ENCODE measurements at regions not wholly inside any gene's neighbourhood (a gene's known extent, or its start where the extent isn't known, plus 50 kb on each side); places are given as distances from the start of the nearest gene placed in this dataset.

DNA sequence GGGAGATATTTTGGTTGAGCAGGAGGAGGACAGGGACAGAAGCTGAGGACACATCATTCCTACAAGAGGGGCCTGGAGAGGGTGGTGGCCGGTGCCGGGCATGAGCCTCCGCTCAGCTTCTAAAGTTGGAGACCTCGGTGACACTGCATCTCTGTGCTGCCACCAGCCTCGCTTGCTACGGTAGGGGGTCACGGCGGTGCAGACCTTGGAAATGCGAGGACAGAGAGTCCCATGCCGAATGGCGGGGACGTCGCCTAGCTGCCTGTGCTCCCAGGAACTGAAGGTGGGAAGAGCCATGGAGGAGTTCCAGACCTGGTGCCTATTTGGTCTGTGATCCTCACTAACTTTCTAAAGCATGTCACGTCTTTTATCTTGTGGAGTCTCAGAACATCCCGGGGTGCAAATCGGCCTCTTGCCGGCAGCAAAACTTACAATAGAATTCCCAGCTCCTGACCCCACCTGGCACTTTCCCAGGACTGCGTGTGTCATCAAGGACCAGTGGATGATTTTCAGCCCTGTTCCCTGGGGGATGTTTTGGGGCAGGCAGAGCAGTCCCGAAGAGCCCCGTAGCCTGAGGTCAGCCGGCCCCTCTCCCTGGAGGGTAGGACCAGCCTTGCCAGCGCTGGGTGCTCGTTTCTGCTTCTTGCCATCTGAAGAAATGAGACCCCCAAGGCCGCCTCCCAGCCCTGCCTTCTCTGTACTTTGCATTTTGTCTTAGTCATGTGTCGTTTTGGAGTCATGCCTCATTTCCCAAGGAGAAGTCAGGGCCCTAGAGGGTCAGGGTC lies 205.8 kb upstream of the SHH start:
- Histone ChIP-seq H2AK5ac (ENCODE audit: low read depth, low read length) (no peak overlapping the region), H2BK20ac (ENCODE audit: low read depth, low read length) (no peak overlapping the region), H4K91ac (ENCODE audit: insufficient read depth, low read depth, low read length) (no peak overlapping the region), H3K27me3 (ENCODE audit: control insufficient read depth, insufficient read depth, low read length) (no peaks in the 10 kb centered on the region), H3K27ac (ENCODE audit: insufficient read depth, low read length) (no peak overlapping the region), H2BK15ac (ENCODE audit: low read depth, low read length) (no peak overlapping the region), H3K18ac (ENCODE audit: low read depth, low read length) (no peak overlapping the region), H3K9ac (ENCODE audit: low read depth, low read length) (no peak overlapping the region), H3K79me1 (ENCODE audit: low read depth in 1 of 2, low read length in 2 of 2) (no peaks in the 10 kb centered on the region), H3K9me3 (ENCODE audit: control insufficient read depth, insufficient read depth, low read length) (peaks cover 29% of the 10 kb centered on the region), H4K8ac (ENCODE audit: low read depth in 2 of 2, low read length in 2 of 2) (no peak overlapping the region), H2AFZ (replicated peaks; ENCODE audit: low read length, poor library complexity) (no peak overlapping the region), H4K20me1 (ENCODE audit: insufficient read depth, low read length) (no peaks in the 10 kb centered on the region), H3K14ac (replicated peaks; ENCODE audit: low read depth, low read length) (no peak overlapping the region), H3K4ac (ENCODE audit: low read depth, low read length) (no peak overlapping the region), H2BK5ac (ENCODE audit: low read depth, low read length, poor library complexity, severe bottlenecking) (no peak overlapping the region), H3K4me3 (ENCODE audit: insufficient read depth, low read depth, low read length) (no peak overlapping the region), H3K9me1 (ENCODE audit: insufficient read depth, low read length) (no peaks in the 10 kb centered on the region), H3K56ac (ENCODE audit: extremely low read depth, insufficient read depth, low read length) (no peak overlapping the region), H3K36me3 (ENCODE audit: control insufficient read depth, insufficient read depth, low read length) (no peaks in the 10 kb centered on the region), H2BK120ac (ENCODE audit: low read depth, low read length) (no peak overlapping the region), H3K4me2 (ENCODE audit: low read depth, low read length) (no peak overlapping the region), H3K4me1 (ENCODE audit: control insufficient read depth, insufficient read depth, low read length) (no peaks in the 10 kb centered on the region), H4K5ac (ENCODE audit: low read depth, low read length) (no peak overlapping the region), H2AK9ac (replicated peaks; ENCODE audit: low read depth, low read length, poor library complexity) (peak overlapping the region; percentile 28), H3K23ac (ENCODE audit: low read depth, low read length) (no peak overlapping the region)
- in situ Hi-C loops (cut with MboI; ENCODE audit: low sequenced_read_pairs) = no loop called here
- DNase-seq (no peak), ATAC-seq (ENCODE audit: low read depth) (no peak)
- WGBS, 2 experiments (ENCODE audit: extremely low coverage in 2 of 2, insufficient read length in 1 of 2) = 77% methylated on average over 6 of the region's 25 CpGs; no CpG with 5 or more reads in 1 of the 2 experiments
- TF ChIP-seq MAZ (IDR thresholded peaks at IDR 0.05; ENCODE audit: borderline replicate concordance, low read depth, low read length) (no peak), MXI1 (IDR thresholded peaks at IDR 0.05; ENCODE audit: borderline replicate concordance, low read depth, low read length) (no peak), MAFK (IDR thresholded peaks at IDR 0.05; ENCODE audit: low read depth, low read length) (no peak), NFE2L2 (IDR thresholded peaks at IDR 0.05; ENCODE audit: low read depth, low read length) (no peak), POLR2A (IDR thresholded peaks at IDR 0.05; ENCODE audit: low read depth, low read length) (no peak), SMC3 (IDR thresholded peaks at IDR 0.05; ENCODE audit: low read depth, low read length) (no peak), RCOR1 (IDR thresholded peaks at IDR 0.05; ENCODE audit: insufficient replicate concordance, low read length) (no peak), BHLHE40 (IDR thresholded peaks at IDR 0.05; ENCODE audit: low read depth, low read length) (no peak), RFX5 (IDR thresholded peaks at IDR 0.05; ENCODE audit: low read depth, low read length) (no peak), CEBPB (IDR thresholded peaks at IDR 0.05; ENCODE audit: low read depth, low read length) (no peak), FOS (IDR thresholded peaks at IDR 0.05; ENCODE audit: low read depth, low read length) (no peak), RAD21 (IDR thresholded peaks at IDR 0.05; ENCODE audit: low read length) (no peak), CHD1 (IDR thresholded peaks at IDR 0.05; ENCODE audit: low read depth, low read length) (no peak)
- TF ChIP-seq, protein P1, sequence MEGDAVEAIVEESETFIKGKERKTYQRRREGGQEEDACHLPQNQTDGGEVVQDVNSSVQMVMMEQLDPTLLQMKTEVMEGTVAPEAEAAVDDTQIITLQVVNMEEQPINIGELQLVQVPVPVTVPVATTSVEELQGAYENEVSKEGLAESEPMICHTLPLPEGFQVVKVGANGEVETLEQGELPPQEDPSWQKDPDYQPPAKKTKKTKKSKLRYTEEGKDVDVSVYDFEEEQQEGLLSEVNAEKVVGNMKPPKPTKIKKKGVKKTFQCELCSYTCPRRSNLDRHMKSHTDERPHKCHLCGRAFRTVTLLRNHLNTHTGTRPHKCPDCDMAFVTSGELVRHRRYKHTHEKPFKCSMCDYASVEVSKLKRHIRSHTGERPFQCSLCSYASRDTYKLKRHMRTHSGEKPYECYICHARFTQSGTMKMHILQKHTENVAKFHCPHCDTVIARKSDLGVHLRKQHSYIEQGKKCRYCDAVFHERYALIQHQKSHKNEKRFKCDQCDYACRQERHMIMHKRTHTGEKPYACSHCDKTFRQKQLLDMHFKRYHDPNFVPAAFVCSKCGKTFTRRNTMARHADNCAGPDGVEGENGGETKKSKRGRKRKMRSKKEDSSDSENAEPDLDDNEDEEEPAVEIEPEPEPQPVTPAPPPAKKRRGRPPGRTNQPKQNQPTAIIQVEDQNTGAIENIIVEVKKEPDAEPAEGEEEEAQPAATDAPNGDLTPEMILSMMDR (conservative IDR thresholded peaks at IDR 0.05; ENCODE audit: low read depth, low read length) = no peak
- TF ChIP-seq, protein P2, sequence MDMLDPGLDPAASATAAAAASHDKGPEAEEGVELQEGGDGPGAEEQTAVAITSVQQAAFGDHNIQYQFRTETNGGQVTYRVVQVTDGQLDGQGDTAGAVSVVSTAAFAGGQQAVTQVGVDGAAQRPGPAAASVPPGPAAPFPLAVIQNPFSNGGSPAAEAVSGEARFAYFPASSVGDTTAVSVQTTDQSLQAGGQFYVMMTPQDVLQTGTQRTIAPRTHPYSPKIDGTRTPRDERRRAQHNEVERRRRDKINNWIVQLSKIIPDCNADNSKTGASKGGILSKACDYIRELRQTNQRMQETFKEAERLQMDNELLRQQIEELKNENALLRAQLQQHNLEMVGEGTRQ (IDR thresholded peaks at IDR 0.05; ENCODE audit: low read depth, low read length) = no peak
- TF ChIP-seq, protein P3, sequence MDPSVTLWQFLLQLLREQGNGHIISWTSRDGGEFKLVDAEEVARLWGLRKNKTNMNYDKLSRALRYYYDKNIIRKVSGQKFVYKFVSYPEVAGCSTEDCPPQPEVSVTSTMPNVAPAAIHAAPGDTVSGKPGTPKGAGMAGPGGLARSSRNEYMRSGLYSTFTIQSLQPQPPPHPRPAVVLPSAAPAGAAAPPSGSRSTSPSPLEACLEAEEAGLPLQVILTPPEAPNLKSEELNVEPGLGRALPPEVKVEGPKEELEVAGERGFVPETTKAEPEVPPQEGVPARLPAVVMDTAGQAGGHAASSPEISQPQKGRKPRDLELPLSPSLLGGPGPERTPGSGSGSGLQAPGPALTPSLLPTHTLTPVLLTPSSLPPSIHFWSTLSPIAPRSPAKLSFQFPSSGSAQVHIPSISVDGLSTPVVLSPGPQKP (IDR thresholded peaks at IDR 0.05; ENCODE audit: borderline replicate concordance, low read depth, low read length) = no peak
- dilution Hi-C loops (cut with HindIII; ENCODE audit: low sequenced_read_pairs, unreplicated experiment) = no loop called here
- ChIA-PET POLR2A (ENCODE audit: unreplicated experiment) (no interaction called here), CTCF (no interaction called here)
- no TSS peak for BruUV-seq (replicated peaks)
- intact Hi-C loops (cut with micrococcal nuclease) = no loop called here
